HL-60 (cell line): ENCODE measurements at regions not wholly inside any gene's neighbourhood (a gene's known extent, or its start where the extent isn't known, plus 50 kb on each side); places are given as distances from the start of the nearest gene placed in this dataset.

ENCODE experiments used
- DNase-seq, 2 experiments: peaks; one replicate each; pipeline ENCODE4 v3.0.0-alpha.2; 2010 to 2020; ENCODE audit warnings: low read depth in 1 of 2, low spot score in 1 of 2
- H3K27ac ChIP-seq: fragments of 250-450 bp; sonication (Bioruptor Pico); replicated peaks from 2 replicates; pipeline ENCODE4 v1.5.1; 2020; ENCODE audit warnings: mild to moderate bottlenecking, moderate library complexity
- H3K27me3 ChIP-seq: fragments of 250-450 bp; sonication (Bioruptor Pico); 2 replicates; pipeline ENCODE4 v1.5.1; 2021; ENCODE audit warnings: mild to moderate bottlenecking, moderate library complexity; ENCODE audit not compliant: insufficient read depth, poor library complexity, severe bottlenecking
- H3K4me3 ChIP-seq: replicated peaks from 2 replicates; pipeline ENCODE4 v1.5.1; 2011; ENCODE audit warnings: mild to moderate bottlenecking, control low read depth, low read length; ENCODE audit not compliant: insufficient read depth
- GABPA ChIP-seq: IDR thresholded peaks from 2 replicates; pipeline ENCODE4 v1.6.1; 2012; ENCODE audit warnings: low read depth
- POLR2AphosphoS5 ChIP-seq: IDR thresholded peaks from 2 replicates; pipeline ENCODE4 v1.6.1; 2012; ENCODE audit warnings: low read depth
- REST ChIP-seq: IDR thresholded peaks from 2 replicates; pipeline ENCODE4 v1.6.1; 2012; ENCODE audit warnings: low read depth; ENCODE audit not compliant: insufficient replicate concordance
- SPI1 ChIP-seq: IDR thresholded peaks from 2 replicates; pipeline ENCODE4 v1.6.1; 2012; ENCODE audit warnings: low read depth, mild to moderate bottlenecking, borderline replicate concordance
- TF ChIP-seq, protein P1 (sequence below): IDR thresholded peaks from one replicate; pipeline ENCODE4 v1.5.1; 2011; ENCODE audit warnings: low read length, control low read depth, inconsistent platforms; ENCODE audit not compliant: insufficient read depth

DNA sequence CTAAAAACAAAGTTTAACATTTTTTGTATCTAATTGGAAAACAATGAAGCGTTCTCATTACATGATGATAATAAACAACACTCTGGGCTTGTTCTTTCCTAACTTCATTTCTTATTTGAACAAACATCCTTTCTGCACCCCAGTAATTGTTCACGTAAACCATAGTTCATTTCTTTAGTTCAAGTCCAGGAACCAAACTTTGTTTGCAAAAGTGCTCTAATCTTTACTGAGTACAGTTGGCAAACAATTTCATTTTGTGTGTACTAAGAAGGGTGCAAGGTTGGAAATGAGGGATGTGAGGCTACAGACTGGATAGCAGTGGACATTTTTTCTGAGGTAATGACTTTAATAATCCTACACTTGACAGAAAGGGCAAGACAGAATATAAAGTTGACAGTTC, 113.5 kb downstream of the NREP start:
- H3K27me3 ChIP-seq, result no peaks in the 10 kb centered on the region
- H3K27ac ChIP-seq, result no peak overlapping the region
- TF ChIP-seq POLR2AphosphoS5 (no peak), GABPA (no peak), SPI1 (no peak), REST (no peak)
- TF ChIP-seq, protein P1, sequence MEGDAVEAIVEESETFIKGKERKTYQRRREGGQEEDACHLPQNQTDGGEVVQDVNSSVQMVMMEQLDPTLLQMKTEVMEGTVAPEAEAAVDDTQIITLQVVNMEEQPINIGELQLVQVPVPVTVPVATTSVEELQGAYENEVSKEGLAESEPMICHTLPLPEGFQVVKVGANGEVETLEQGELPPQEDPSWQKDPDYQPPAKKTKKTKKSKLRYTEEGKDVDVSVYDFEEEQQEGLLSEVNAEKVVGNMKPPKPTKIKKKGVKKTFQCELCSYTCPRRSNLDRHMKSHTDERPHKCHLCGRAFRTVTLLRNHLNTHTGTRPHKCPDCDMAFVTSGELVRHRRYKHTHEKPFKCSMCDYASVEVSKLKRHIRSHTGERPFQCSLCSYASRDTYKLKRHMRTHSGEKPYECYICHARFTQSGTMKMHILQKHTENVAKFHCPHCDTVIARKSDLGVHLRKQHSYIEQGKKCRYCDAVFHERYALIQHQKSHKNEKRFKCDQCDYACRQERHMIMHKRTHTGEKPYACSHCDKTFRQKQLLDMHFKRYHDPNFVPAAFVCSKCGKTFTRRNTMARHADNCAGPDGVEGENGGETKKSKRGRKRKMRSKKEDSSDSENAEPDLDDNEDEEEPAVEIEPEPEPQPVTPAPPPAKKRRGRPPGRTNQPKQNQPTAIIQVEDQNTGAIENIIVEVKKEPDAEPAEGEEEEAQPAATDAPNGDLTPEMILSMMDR, result no peak
- H3K4me3 ChIP-seq, result no peak overlapping the region
- no peak for DNase-seq

DNA sequence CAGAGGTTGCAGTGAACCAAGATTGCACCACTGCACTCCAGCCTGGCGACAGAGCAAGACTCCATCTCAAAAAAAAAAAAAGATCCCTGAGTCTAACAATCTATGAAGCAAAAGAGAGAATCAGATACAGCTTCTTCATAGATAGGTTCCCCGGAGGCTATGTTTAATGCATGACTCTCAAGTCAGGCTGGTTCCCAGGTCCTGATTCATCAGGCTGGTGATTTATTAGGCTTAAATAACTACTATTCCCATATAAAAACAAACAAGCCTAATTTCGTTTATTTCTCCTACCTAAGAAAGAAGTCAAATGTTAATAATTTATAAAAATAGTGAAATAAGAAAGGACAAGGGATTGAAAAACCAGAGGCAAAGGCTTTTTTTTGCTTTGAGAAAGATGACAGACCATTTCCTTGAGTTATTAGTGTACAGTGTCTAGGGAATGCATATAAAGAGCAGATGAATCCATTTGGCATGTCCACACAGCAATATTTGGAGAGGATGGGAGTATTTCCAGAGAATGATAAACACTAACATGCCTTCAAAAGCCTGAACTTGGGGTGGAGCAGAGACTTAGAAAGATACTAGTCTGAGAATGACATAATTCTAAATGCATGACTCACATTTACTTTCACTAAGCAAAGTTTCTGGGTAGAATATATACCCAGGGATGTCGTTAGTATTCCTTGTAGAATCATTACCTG, 115.3 kb downstream of the NREP start:
- no peak overlapping the region for H3K27ac ChIP-seq
- H3K4me3 ChIP-seq, result no peak overlapping the region
- H3K27me3 ChIP-seq, result no peaks in the 10 kb centered on the region
- TF ChIP-seq POLR2AphosphoS5 (no peak), GABPA (no peak), SPI1 (no peak), REST (no peak)
- TF ChIP-seq, protein P1, result no peak
- DNase-seq, result no peak

DNA sequence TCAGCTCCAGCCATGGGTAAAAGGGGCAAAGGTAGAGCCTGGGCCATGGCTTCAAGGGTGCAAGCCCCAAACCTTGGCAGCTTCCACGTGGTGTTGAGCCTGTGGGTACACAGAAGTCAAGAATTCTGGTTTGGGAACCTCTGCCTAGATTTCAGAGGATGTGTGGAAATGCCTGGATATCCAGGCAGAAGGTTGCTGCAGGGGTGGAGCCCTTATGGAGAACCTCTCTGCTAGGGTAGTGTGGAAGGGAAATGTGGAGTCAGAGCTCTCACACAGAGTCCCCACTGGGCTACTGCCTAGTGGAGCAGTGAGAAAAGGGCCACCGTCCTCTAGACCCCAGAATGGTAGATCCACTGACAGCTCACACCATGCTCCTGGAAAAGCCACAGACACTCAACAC, 117.1 kb downstream of the NREP start:
- TF ChIP-seq, protein P1, result no peak
- TF ChIP-seq SPI1 (no peak), POLR2AphosphoS5 (no peak), GABPA (no peak), REST (no peak)
- Histone ChIP-seq H3K27me3 (no peaks in the 10 kb centered on the region), H3K4me3 (no peak overlapping the region), H3K27ac (no peak overlapping the region)
- no peak for DNase-seq
